Panc1 (cell line): ENCODE measurements at regions not wholly inside any gene's neighbourhood (a gene's known extent, or its start where the extent isn't known, plus 50 kb on each side); places are given as distances from the start of the nearest gene placed in this dataset.

Source experiments
- ATAC-seq: fragments of 200-7000 bp; cut with Tn5 transposase; 2 replicates; pipeline ENCODE4 v1.9.1; 2020; ENCODE audit warnings: mild to moderate bottlenecking, moderate library complexity
- BruUV-seq: library from RNA; stranded (reverse); fragments of 400-500 nt; replicated peaks from 2 replicates; lab custom pipeline; 2021; lab: Mats Ljungman, UMichigan
- CTCF ChIA-PET: fragments of 300-600 bp; sonication (Branson Sonifier 250); formaldehyde crosslinking; loops from one replicate; lab custom pipeline; 2022; ENCODE audit warnings: antibody characterized with exemption; lab: Charles Lee
- POLR2A ChIA-PET: fragments of 300-600 bp; sonication (Branson Sonifier 250); formaldehyde crosslinking; loops from one replicate; lab custom pipeline; 2022; ENCODE audit warnings: antibody characterized with exemption; lab: Charles Lee
- DNase-seq: peaks from one replicate; pipeline ENCODE4 v3.0.0-alpha.2; 2010; ENCODE audit warnings: low read depth, low spot score
- H3K27ac ChIP-seq: 2 replicates; pipeline ENCODE4 v1.5.1; 2011; ENCODE audit warnings: mild to moderate bottlenecking, low read length, inconsistent platforms
- H3K27me3 ChIP-seq: fragments of 200-500 bp; sonication (Bioruptor generic); 2 replicates; pipeline ENCODE4 v1.6.0; 2014; ENCODE audit warnings: low read length, inconsistent platforms; ENCODE audit not compliant: control insufficient read depth, insufficient read depth
- H3K36me3 ChIP-seq: fragments of 200-500 bp; sonication (Bioruptor generic); 2 replicates; pipeline ENCODE4 v1.5.1; 2014; ENCODE audit warnings: inconsistent platforms, mild to moderate bottlenecking, low read length, moderate library complexity; ENCODE audit not compliant: control insufficient read depth, insufficient read depth
- H3K4me1 ChIP-seq: 2 replicates; pipeline ENCODE4 v1.5.1; 2011; ENCODE audit warnings: inconsistent platforms, mild to moderate bottlenecking, low read length, moderate library complexity; ENCODE audit not compliant: control insufficient read depth, insufficient read depth
- H3K4me3 ChIP-seq, 2 experiments: 2 replicates each; pipeline ENCODE4 v1.5.1; 2011 to 2012; ENCODE audit warnings: low read depth in 2 of 2, low read length in 2 of 2, mild to moderate bottlenecking in 2 of 2, inconsistent platforms in 1 of 2, moderate library complexity in 1 of 2
- H3K9me3 ChIP-seq: fragments of 200-500 bp; sonication (Bioruptor generic); 2 replicates; pipeline ENCODE4 v1.5.1; 2014; ENCODE audit warnings: low read depth, mild to moderate bottlenecking, inconsistent platforms, low read length, moderate library complexity; ENCODE audit not compliant: control insufficient read depth, insufficient read depth
- POLR2AphosphoS5 ChIP-seq: IDR thresholded peaks from 2 replicates; pipeline ENCODE4 v1.6.1; 2012; ENCODE audit warnings: mild to moderate bottlenecking, low read depth, low read length, moderate library complexity
- SIN3A ChIP-seq: IDR thresholded peaks from 2 replicates; pipeline ENCODE4 v1.6.1; 2012; ENCODE audit warnings: low read depth, mild to moderate bottlenecking, low read length, moderate library complexity, borderline replicate concordance; ENCODE audit not compliant: insufficient read depth
- TCF7L2 ChIP-seq: IDR thresholded peaks from 2 replicates; pipeline ENCODE4 v1.6.1; 2011; ENCODE audit warnings: mild to moderate bottlenecking, low read depth, low read length, inconsistent platforms
- in situ Hi-C: cut with HindIII; loops from 2 replicates; pipeline ENCODE4 v1.10.0; 2016; ENCODE audit warnings: low sequenced_read_pairs, low pct_unique_long_range_greater_than_20kb
- intact Hi-C: fragments of 100-400 bp; cut with micrococcal nuclease; formaldehyde crosslinking; loops from one replicate; pipeline ENCODE4 v1.10.0; 2022; ENCODE audit not compliant: unreplicated experiment
- TF ChIP-seq, protein P1 (sequence below), 2 experiments: IDR thresholded peaks; 2 replicates each; pipeline ENCODE4 v1.6.1; 2011 to 2012; ENCODE audit warnings: low read depth in 2 of 2, control low read depth in 1 of 2, low read length in 1 of 2, mild to moderate bottlenecking in 1 of 2, moderate library complexity in 1 of 2; ENCODE audit not compliant: insufficient read depth in 1 of 2
- TF ChIP-seq, protein P2 (sequence below): fragments of 450-650 bp; IDR thresholded peaks from 2 replicates; pipeline ENCODE4 v1.5.1; 2017; ENCODE audit warnings: mild to moderate bottlenecking

DNA sequence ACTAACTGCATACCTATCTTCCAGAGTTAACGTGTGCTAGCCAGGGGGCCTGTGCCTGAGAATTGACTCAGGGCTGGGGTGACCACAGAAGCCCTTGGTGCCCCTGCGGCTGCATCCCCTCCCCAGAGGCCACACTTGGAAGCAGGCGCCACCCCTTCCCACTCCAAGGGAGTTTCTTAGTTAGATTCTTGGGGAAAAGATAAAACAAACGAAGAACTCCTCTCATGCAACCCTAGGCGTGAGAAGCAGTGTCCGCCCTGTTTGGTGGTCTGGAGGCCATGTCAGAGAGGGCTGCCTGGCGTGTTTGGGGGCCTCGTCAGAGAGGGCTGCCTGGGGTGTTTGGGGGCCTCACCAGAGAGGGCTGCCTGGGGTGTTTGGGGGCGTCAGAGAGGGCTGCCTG lies 50.3 kb upstream of the HGFAC start:
- Histone ChIP-seq H3K4me3 (no peak overlapping the region), H3K36me3 (no peaks in the 10 kb centered on the region), H3K4me1 (peaks cover 12% of the 10 kb centered on the region), H3K27me3 (no peaks in the 10 kb centered on the region), H3K27ac (no peak overlapping the region), H3K9me3 (no peaks in the 10 kb centered on the region)
- ATAC-seq (no peak), DNase-seq (no peak)
- TF ChIP-seq TCF7L2: no peak
- TF ChIP-seq SIN3A: no peak
- TF ChIP-seq, protein P1, sequence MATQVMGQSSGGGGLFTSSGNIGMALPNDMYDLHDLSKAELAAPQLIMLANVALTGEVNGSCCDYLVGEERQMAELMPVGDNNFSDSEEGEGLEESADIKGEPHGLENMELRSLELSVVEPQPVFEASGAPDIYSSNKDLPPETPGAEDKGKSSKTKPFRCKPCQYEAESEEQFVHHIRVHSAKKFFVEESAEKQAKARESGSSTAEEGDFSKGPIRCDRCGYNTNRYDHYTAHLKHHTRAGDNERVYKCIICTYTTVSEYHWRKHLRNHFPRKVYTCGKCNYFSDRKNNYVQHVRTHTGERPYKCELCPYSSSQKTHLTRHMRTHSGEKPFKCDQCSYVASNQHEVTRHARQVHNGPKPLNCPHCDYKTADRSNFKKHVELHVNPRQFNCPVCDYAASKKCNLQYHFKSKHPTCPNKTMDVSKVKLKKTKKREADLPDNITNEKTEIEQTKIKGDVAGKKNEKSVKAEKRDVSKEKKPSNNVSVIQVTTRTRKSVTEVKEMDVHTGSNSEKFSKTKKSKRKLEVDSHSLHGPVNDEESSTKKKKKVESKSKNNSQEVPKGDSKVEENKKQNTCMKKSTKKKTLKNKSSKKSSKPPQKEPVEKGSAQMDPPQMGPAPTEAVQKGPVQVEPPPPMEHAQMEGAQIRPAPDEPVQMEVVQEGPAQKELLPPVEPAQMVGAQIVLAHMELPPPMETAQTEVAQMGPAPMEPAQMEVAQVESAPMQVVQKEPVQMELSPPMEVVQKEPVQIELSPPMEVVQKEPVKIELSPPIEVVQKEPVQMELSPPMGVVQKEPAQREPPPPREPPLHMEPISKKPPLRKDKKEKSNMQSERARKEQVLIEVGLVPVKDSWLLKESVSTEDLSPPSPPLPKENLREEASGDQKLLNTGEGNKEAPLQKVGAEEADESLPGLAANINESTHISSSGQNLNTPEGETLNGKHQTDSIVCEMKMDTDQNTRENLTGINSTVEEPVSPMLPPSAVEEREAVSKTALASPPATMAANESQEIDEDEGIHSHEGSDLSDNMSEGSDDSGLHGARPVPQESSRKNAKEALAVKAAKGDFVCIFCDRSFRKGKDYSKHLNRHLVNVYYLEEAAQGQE (IDR thresholded peaks at IDR 0.05; ENCODE audit: insufficient read depth in 1 of 2, low read depth in 2 of 2, low read length in 1 of 2): no peak
- TF ChIP-seq POLR2AphosphoS5: no peak
- TF ChIP-seq, protein P2, sequence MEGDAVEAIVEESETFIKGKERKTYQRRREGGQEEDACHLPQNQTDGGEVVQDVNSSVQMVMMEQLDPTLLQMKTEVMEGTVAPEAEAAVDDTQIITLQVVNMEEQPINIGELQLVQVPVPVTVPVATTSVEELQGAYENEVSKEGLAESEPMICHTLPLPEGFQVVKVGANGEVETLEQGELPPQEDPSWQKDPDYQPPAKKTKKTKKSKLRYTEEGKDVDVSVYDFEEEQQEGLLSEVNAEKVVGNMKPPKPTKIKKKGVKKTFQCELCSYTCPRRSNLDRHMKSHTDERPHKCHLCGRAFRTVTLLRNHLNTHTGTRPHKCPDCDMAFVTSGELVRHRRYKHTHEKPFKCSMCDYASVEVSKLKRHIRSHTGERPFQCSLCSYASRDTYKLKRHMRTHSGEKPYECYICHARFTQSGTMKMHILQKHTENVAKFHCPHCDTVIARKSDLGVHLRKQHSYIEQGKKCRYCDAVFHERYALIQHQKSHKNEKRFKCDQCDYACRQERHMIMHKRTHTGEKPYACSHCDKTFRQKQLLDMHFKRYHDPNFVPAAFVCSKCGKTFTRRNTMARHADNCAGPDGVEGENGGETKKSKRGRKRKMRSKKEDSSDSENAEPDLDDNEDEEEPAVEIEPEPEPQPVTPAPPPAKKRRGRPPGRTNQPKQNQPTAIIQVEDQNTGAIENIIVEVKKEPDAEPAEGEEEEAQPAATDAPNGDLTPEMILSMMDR: no peak
- intact Hi-C loops (no loop called here), in situ Hi-C loops (no loop called here)
- BruUV-seq: no TSS peak
- POLR2A ChIA-PET: no interaction called here
- CTCF ChIA-PET: no interaction called here
